Hepatocyte (in vitro differentiated cells): ENCODE measurements at regions not wholly inside any gene's neighbourhood (a gene's known extent, or its start where the extent isn't known, plus 50 kb on each side); places are given as distances from the start of the nearest gene placed in this dataset.

Source experiments
- DNase-seq: peaks from one replicate; pipeline ENCODE4 v3.0.0-alpha.2; 2016; ENCODE audit warnings: low spot score
- H2AFZ ChIP-seq: fragments of 200-600 bp; sonication (generic); 2 replicates; pipeline ENCODE4 v1.6.0; 2016; ENCODE audit warnings: antibody characterized with exemption, mild to moderate bottlenecking
- H3K27ac ChIP-seq: fragments of 200-600 bp; sonication (generic); 2 replicates; pipeline ENCODE4 v1.5.1; 2016; ENCODE audit warnings: mild to moderate bottlenecking
- H3K27me3 ChIP-seq: fragments of 200-600 bp; sonication (generic); 2 replicates; pipeline ENCODE4 v1.6.1; 2016
- H3K36me3 ChIP-seq: fragments of 200-600 bp; sonication (generic); replicated peaks from 2 replicates; pipeline ENCODE4 v1.5.1; 2016; ENCODE audit warnings: low read depth; ENCODE audit not compliant: insufficient read depth
- H3K4me1 ChIP-seq: fragments of 200-600 bp; sonication (generic); 2 replicates; pipeline ENCODE4 v1.5.1; 2016; ENCODE audit warnings: mild to moderate bottlenecking, moderate library complexity; ENCODE audit not compliant: insufficient read depth
- H3K4me2 ChIP-seq: fragments of 200-600 bp; sonication (generic); 2 replicates; pipeline ENCODE4 v1.6.0; 2016
- H3K4me3 ChIP-seq: fragments of 200-600 bp; sonication (generic); 2 replicates; pipeline ENCODE4 v1.5.1; 2016; ENCODE audit warnings: mild to moderate bottlenecking
- H3K79me2 ChIP-seq: fragments of 200-600 bp; sonication (generic); 2 replicates; pipeline ENCODE4 v1.6.0; 2017; ENCODE audit warnings: mild to moderate bottlenecking
- H3K9me2 ChIP-seq: fragments of 200-600 bp; sonication (generic); replicated peaks from 2 replicates; pipeline ENCODE4 v1.6.0; 2017; ENCODE audit warnings: mild to moderate bottlenecking; ENCODE audit not compliant: insufficient read depth
- H3K9me3 ChIP-seq: fragments of 200-600 bp; sonication (generic); 2 replicates; pipeline ENCODE4 v1.5.1; 2016; ENCODE audit warnings: low read depth, mild to moderate bottlenecking
- H4K20me1 ChIP-seq: fragments of 200-600 bp; sonication (generic); 2 replicates; pipeline ENCODE4 v1.6.0; 2016; ENCODE audit warnings: mild to moderate bottlenecking; ENCODE audit not compliant: insufficient read depth, poor library complexity, severe bottlenecking
- CTCF ChIP-seq: fragments of 200-600 bp; sonication (generic); IDR thresholded peaks from 2 replicates; pipeline ENCODE4 v1.5.1; 2016; ENCODE audit warnings: antibody characterized with exemption, mild to moderate bottlenecking; ENCODE audit not compliant: poor library complexity
- EZH2 ChIP-seq: fragments of 200-600 bp; sonication (generic); IDR thresholded peaks from 2 replicates; pipeline ENCODE4 v1.6.1; 2016; ENCODE audit warnings: antibody characterized with exemption, mild to moderate bottlenecking, borderline replicate concordance
- EZH2phosphoT487 ChIP-seq: fragments of 200-600 bp; sonication (generic); IDR thresholded peaks from one replicate; pipeline ENCODE4 v1.6.1; 2018; ENCODE audit warnings: antibody characterized with exemption, mild to moderate bottlenecking, low read depth, moderate library complexity; ENCODE audit not compliant: unreplicated experiment, severe bottlenecking
- WGBS: methylation state at CpG from one replicate; pipeline ENCODE4 v1.1.6; 2016; ENCODE audit warnings: low lambda C conversion rate; ENCODE audit errors: missing lambda C conversion rate; 5-methylcytosine and 5-hydroxymethylcytosine counted together

- H3K4me3 ChIP-seq, result no peak overlapping the region
- TF ChIP-seq EZH2phosphoT487, result no peak
- no peak for TF ChIP-seq EZH2
- no peak for TF ChIP-seq CTCF
- no peak overlapping the region for H3K4me2 ChIP-seq
- no peaks in the 10 kb centered on the region for H3K4me1 ChIP-seq
- H3K9me2 ChIP-seq, result no peaks in the 10 kb centered on the region
- no peaks in the 10 kb centered on the region for H3K36me3 ChIP-seq
- H4K20me1 ChIP-seq, result no peaks in the 10 kb centered on the region
- H3K27ac ChIP-seq, result no peak overlapping the region
- no peak overlapping the region for H2AFZ ChIP-seq
- 82% methylated on average over 6 of the region's 6 CpGs for WGBS
- no peaks in the 10 kb centered on the region for H3K79me2 ChIP-seq
- DNase-seq, result no peak
- H3K27me3 ChIP-seq, result no peaks in the 10 kb centered on the region
- no peaks in the 10 kb centered on the region for H3K9me3 ChIP-seq
Measured at GRCh38 chr1:199151634-199152425, 513.0 kb downstream of the PTPRC start.

- H2AFZ ChIP-seq, result no peak overlapping the region
Measured at GRCh38 chr1:199152676-199153075, 513.8 kb downstream of the PTPRC start.

GRCh38 chr1:199155166-199156019 is 516.6 kb downstream of the PTPRC start:
- no peaks in the 10 kb centered on the region for H3K27me3 ChIP-seq
- H3K4me2 ChIP-seq, result no peak overlapping the region
- H3K36me3 ChIP-seq, result no peaks in the 10 kb centered on the region
- H3K9me3 ChIP-seq, result no peaks in the 10 kb centered on the region
- no peak for DNase-seq
- no peak overlapping the region for H2AFZ ChIP-seq
- WGBS, result 75% methylated on average over 3 of the region's 3 CpGs
- TF ChIP-seq CTCF (no peak), EZH2 (no peak), EZH2phosphoT487 (no peak)
- no peak overlapping the region for H3K27ac ChIP-seq
- H3K4me1 ChIP-seq, result no peaks in the 10 kb centered on the region
- no peaks in the 10 kb centered on the region for H3K79me2 ChIP-seq
- no peak overlapping the region for H3K4me3 ChIP-seq
- H3K9me2 ChIP-seq, result no peaks in the 10 kb centered on the region
- no peaks in the 10 kb centered on the region for H4K20me1 ChIP-seq

More at GRCh38 chr1:199152676-199153075, 513.8 kb downstream of the PTPRC start:
- no peak for TF ChIP-seq EZH2
- Histone ChIP-seq H3K79me2 (no peaks in the 10 kb centered on the region), H3K27me3 (no peaks in the 10 kb centered on the region), H3K9me3 (no peaks in the 10 kb centered on the region), H3K36me3 (no peaks in the 10 kb centered on the region), H3K9me2 (no peaks in the 10 kb centered on the region), H4K20me1 (no peaks in the 10 kb centered on the region), H3K4me1 (no peaks in the 10 kb centered on the region), H3K4me2 (no peak overlapping the region), H3K27ac (no peak overlapping the region), H3K4me3 (no peak overlapping the region)
- 70% methylated on average over 4 of the region's 4 CpGs for WGBS
- DNase-seq, result no peak

GRCh38 chr1:199157494-199157893 is 518.7 kb downstream of the PTPRC start:
- Histone ChIP-seq H3K27me3 (no peaks in the 10 kb centered on the region), H3K4me3 (no peak overlapping the region), H3K27ac (no peak overlapping the region), H3K4me2 (no peak overlapping the region), H3K9me3 (no peaks in the 10 kb centered on the region), H4K20me1 (no peaks in the 10 kb centered on the region), H3K36me3 (no peaks in the 10 kb centered on the region), H2AFZ (no peak overlapping the region), H3K4me1 (no peaks in the 10 kb centered on the region), H3K9me2 (no peaks in the 10 kb centered on the region), H3K79me2 (no peaks in the 10 kb centered on the region)
- TF ChIP-seq EZH2 (no peak), EZH2phosphoT487 (no peak), CTCF (no peak)
- DNase-seq, result no peak
